C4-2B (cell line): ENCODE measurements at regions not wholly inside any gene's neighbourhood (a gene's known extent, or its start where the extent isn't known, plus 50 kb on each side); places are given as distances from the start of the nearest gene placed in this dataset.

Experiments
- H3K27ac ChIP-seq: fragments of 450-650 bp; 2 replicates; pipeline ENCODE4 v1.5.1; 2017
- CTCF ChIP-seq: fragments of 450-650 bp; conservative IDR thresholded peaks from 2 replicates; pipeline ENCODE4 v1.5.1; 2017; ENCODE audit warnings: mild to moderate bottlenecking
- ZFX ChIP-seq: fragments of 450-650 bp; IDR thresholded peaks from 2 replicates; pipeline ENCODE4 v1.6.1; 2017

GRCh38 chr7:400901-401485 is 111.0 kb downstream of the FOXL3 start:
- TF ChIP-seq ZFX (no peak), CTCF (no peak)
- H3K27ac ChIP-seq, result no peak overlapping the region

- TF ChIP-seq CTCF, result no peak
- no peak for TF ChIP-seq ZFX
- no peak overlapping the region for H3K27ac ChIP-seq
Observed at GRCh38 chr7:401495-401894, 111.5 kb downstream of the FOXL3 start.

- TF ChIP-seq ZFX (no peak), CTCF (no peak)
- no peak overlapping the region for H3K27ac ChIP-seq
Observed at GRCh38 chr7:404812-405488, 114.7 kb downstream of the PDGFA start.

- H3K27ac ChIP-seq, result no peak overlapping the region
- TF ChIP-seq ZFX, result no peak
- no peak for TF ChIP-seq CTCF
Observed at GRCh38 chr7:405489-406211, 114.0 kb downstream of the PDGFA start.

- TF ChIP-seq ZFX (no peak), CTCF (no peak)
- no peak overlapping the region for H3K27ac ChIP-seq
Observed at GRCh38 chr7:407721-408539, 111.7 kb downstream of the PDGFA start.

GRCh38 chr7:408751-409311 is 110.8 kb downstream of the PDGFA start:
- H3K27ac ChIP-seq, result no peak overlapping the region

More at GRCh38 chr7:408751-409311, 110.8 kb downstream of the PDGFA start:
- no peak for TF ChIP-seq CTCF
- no peak for TF ChIP-seq ZFX
